Astrocyte of the spinal cord (primary cell): ENCODE measurements at regions not wholly inside any gene's neighbourhood (a gene's known extent, or its start where the extent isn't known, plus 50 kb on each side); places are given as distances from the start of the nearest gene placed in this dataset.
A peak's percentile ranks its signal among the peaks of the same experiment; 100 is the strongest.

Experiments used
- DNase-seq: peaks from one replicate; pipeline ENCODE4 v3.0.0; 2011; ENCODE audit warnings: low read depth, low spot score
- H3K4me3 ChIP-seq: 2 replicates; pipeline ENCODE4 v1.5.1; 2011; ENCODE audit warnings: low read depth, mild to moderate bottlenecking, low read length, moderate library complexity
- CTCF ChIP-seq: IDR thresholded peaks from 2 replicates; pipeline ENCODE4 v1.5.1; 2012; ENCODE audit warnings: low read depth, mild to moderate bottlenecking, low read length, inconsistent platforms
- in situ Hi-C: cut with HindIII; loops from 2 replicates; pipeline ENCODE4 v1.10.0; 2017; ENCODE audit warnings: low sequenced_read_pairs

DNA sequence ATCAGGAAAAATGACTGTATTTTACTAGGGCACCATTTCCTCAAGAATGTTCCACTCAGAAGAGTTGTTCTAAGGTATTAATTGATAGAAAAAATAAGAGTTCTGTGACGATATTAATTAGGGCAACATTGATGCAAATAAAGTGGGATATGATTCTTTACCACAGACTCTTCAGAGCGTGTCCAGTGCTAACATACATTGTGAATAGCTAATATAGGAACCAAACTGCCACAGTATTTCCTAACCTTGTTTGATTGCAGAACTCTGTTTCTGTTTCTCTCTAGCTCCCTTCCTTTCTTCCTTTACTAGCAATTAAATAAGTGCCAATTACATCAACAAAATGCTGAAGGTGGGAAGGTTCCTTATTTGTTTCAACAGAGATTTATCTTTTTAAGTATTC, 154.1 kb upstream of the CPEB2 start:
- TF ChIP-seq CTCF: no peak
- in situ Hi-C loops: no loop called here
- DNase-seq: no peak

GRCh38 chr4:14850455-14851097, 151.7 kb upstream of the CPEB2 start:
- DNase-seq: no peak
- TF ChIP-seq CTCF: no peak
- H3K4me3 ChIP-seq: no peak overlapping the region
- in situ Hi-C loops: no loop called here

More for the DNA sequence above, 154.1 kb upstream of the CPEB2 start:
- H3K4me3 ChIP-seq: no peak overlapping the region

DNA sequence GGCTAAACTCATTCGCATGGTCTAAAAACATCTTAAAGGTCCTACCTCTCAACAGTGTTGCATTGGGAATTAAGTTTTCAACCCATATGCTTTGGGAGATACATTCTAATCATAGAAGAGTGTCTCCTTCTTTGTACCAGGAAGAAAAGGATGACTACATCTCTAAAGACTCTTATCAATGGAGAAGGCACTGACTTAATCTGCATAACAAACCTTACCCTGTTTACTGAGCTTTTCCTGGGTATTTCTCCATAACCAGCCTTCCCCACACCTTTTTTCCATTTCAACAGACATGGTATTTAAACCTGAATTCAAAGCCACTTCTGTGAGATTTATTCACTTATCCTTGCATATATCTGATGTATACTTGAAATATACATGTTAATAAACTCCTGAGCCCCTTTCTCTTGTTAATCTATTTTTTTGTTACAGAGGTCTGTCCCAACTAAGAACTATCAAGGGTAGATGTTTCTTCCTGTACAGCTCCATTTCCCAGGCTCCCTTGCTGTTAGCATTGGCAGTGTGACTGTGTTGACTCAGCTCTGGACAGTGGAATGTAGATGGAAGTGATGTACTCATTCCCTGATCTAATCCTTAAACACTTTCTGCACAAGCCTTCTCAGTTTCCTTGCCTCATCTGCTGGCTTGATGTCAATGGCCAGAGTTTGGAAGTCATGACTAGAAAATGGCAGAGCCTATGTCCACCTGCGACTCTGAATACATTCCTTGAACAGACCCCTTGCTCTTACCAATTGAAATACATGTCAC, 148.9 kb upstream of the CPEB2 start:
- H3K4me3 ChIP-seq: no peak overlapping the region
- TF ChIP-seq CTCF: no peak
- DNase-seq: peak; percentile 91
- in situ Hi-C loops: no loop called here

- no peak for DNase-seq
- no peak for TF ChIP-seq CTCF
- in situ Hi-C loops: no loop called here
- H3K4me3 ChIP-seq: no peak overlapping the region
Measured at GRCh38 chr4:14855719-14856061, 146.6 kb upstream of the CPEB2 start.

DNA sequence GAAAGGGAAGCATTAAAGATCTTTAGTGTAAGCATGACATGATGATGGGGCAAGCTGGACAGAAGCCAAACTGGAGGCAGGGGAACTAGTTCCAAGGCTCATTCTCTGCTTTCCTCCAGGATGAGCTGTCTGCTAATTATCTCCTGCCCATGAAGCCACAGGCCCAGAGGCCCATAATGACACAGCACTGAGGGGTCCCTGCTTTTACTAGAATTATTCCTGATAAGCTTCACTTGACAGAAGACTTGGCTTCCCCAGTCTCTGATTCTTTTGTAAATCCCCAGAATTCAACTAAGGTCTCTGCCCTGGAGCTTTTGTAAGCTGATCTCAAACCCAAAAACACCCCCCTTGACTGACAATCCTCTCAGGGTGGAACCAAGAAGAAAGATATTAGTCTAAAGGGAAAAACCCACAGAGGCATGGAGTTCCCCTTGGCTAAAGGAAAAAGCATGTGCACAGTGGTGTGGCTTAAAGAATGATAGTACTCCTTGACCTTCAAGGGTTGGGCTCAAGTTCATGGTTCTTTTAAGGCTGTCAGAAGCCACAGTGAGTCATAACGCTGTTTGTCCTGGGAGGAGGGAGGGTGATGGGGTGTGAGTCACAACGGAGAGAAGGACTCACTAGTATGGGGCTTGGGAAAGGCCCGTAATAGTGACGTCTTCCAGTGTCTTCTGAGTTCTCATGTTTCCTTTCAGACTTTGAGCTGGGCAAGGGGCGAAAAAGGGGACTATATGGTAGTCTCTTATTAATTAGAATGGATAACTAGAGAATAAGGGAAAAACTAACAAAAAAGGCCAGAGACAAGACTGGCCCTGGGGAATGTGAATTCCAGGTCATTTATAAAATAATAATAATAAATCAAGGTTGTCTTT, 146.0 kb upstream of the CPEB2 start:
- peak; percentile 99 for DNase-seq
- no peak for TF ChIP-seq CTCF
- in situ Hi-C loops: no loop called here
- H3K4me3 ChIP-seq: no peak overlapping the region

GRCh38 chr4:14856934-14857235, 145.4 kb upstream of the CPEB2 start:
- in situ Hi-C loops: no loop called here
- DNase-seq: no peak
- H3K4me3 ChIP-seq: no peak overlapping the region
- no peak for TF ChIP-seq CTCF
